Neural progenitor cell (in vitro differentiated cells): ENCODE measurements at regions not wholly inside any gene's neighbourhood (a gene's known extent, or its start where the extent isn't known, plus 50 kb on each side); places are given as distances from the start of the nearest gene placed in this dataset.

Experiments
- DNase-seq: peaks from one replicate; pipeline ENCODE4 v3.0.0-alpha.2; 2016; ENCODE audit warnings: low spot score
- H2AFZ ChIP-seq: fragments of 200-600 bp; sonication (generic); replicated peaks from 2 replicates; pipeline ENCODE4 v1.6.1; 2016; ENCODE audit warnings: antibody characterized with exemption
- H3F3A ChIP-seq: fragments of 200-600 bp; sonication (generic); 2 replicates; pipeline ENCODE4 v1.6.1; 2016; ENCODE audit warnings: antibody characterized with exemption, low read depth
- H3K27ac ChIP-seq: fragments of 200-600 bp; sonication (generic); 2 replicates; pipeline ENCODE4 v1.5.1; 2016; ENCODE audit warnings: mild to moderate bottlenecking
- H3K27me3 ChIP-seq: fragments of 200-600 bp; sonication (generic); 2 replicates; pipeline ENCODE4 v1.6.1; 2016; ENCODE audit warnings: mild to moderate bottlenecking, moderate library complexity
- H3K36me3 ChIP-seq: fragments of 200-600 bp; sonication (generic); 2 replicates; pipeline ENCODE4 v1.5.1; 2016
- H3K4me1 ChIP-seq: fragments of 200-600 bp; sonication (generic); 2 replicates; pipeline ENCODE4 v1.6.1; 2016; ENCODE audit warnings: mixed run types
- H3K4me2 ChIP-seq: fragments of 200-600 bp; sonication (generic); 2 replicates; pipeline ENCODE4 v1.6.1; 2016
- H3K4me3 ChIP-seq: fragments of 200-600 bp; sonication (generic); 2 replicates; pipeline ENCODE4 v1.5.1; 2016
- H3K79me2 ChIP-seq: fragments of 200-600 bp; sonication (generic); 2 replicates; pipeline ENCODE4 v1.6.1; 2016; ENCODE audit warnings: low read depth
- H3K9ac ChIP-seq: fragments of 200-600 bp; sonication (generic); 2 replicates; pipeline ENCODE4 v1.6.1; 2016
- H3K9me3 ChIP-seq: fragments of 200-600 bp; sonication (generic); 2 replicates; pipeline ENCODE4 v1.5.1; 2016; ENCODE audit warnings: low read depth
- H4K20me1 ChIP-seq: fragments of 200-600 bp; sonication (generic); 2 replicates; pipeline ENCODE4 v1.6.1; 2016; ENCODE audit warnings: low read depth
- H3K27ac Mint-ChIP-seq: 3 replicates; pipeline ENCODE4 v1.8.0; 2021; ENCODE audit warnings: mixed read lengths
- H3K27me3 Mint-ChIP-seq: 2 replicates; pipeline ENCODE4 v1.8.0; 2022; ENCODE audit warnings: low read depth, mild to moderate bottlenecking, inconsistent platforms, moderate library complexity, mixed read lengths; ENCODE audit not compliant: insufficient read depth
- H3K36me3 Mint-ChIP-seq: 3 replicates; pipeline ENCODE4 v1.8.0; 2021; ENCODE audit warnings: mixed read lengths
- H3K4me1 Mint-ChIP-seq: 3 replicates; pipeline ENCODE4 v1.8.0; 2021; ENCODE audit warnings: mixed read lengths
- H3K4me3 Mint-ChIP-seq: 3 replicates; pipeline ENCODE4 v1.8.0; 2021; ENCODE audit warnings: mild to moderate bottlenecking, moderate library complexity, mixed read lengths
- H3K9me3 Mint-ChIP-seq: 3 replicates; pipeline ENCODE4 v1.8.0; 2020; ENCODE audit warnings: mixed read lengths
- EZH2 ChIP-seq: fragments of 200-600 bp; sonication (generic); IDR thresholded peaks from 2 replicates; pipeline ENCODE4 v1.6.1; 2017; ENCODE audit warnings: antibody characterized with exemption, mild to moderate bottlenecking, moderate library complexity
- EZH2phosphoT487 ChIP-seq: fragments of 200-600 bp; sonication (generic); IDR thresholded peaks from 2 replicates; pipeline ENCODE4 v1.6.1; 2017; ENCODE audit warnings: antibody characterized with exemption
- TF ChIP-seq, protein P1 (sequence below): fragments of 200-600 bp; sonication (generic); IDR thresholded peaks from 2 replicates; pipeline ENCODE4 v1.5.1; 2017; ENCODE audit warnings: antibody characterized with exemption, mild to moderate bottlenecking

DNA sequence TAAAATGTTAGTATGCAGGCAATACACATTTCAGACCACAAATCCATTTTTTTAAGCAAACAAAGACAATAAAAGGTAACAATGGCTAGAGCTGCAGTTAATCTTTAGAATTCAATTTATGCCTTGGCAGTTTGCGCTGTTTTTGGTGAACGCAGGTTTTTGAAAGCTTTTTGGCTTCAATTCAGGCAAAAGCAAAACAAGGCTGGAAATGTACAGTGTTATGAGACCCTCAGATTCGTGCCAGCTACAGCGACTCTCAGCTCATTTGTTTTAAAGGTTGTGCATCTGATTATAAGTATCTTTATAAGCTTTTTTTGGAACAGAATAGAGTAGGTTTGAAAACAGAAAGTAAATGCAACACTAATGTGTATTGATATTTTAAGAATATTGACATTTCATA lies 63.6 kb upstream of the SOX1 start:
- Mint-ChIP-seq H3K27ac (no peak overlapping the region), H3K36me3 (no peaks in the 10 kb centered on the region), H3K4me1 (no peaks in the 10 kb centered on the region), H3K27me3 (peaks cover 15% of the 10 kb centered on the region), H3K4me3 (no peak overlapping the region), H3K9me3 (peaks cover 14% of the 10 kb centered on the region)
- DNase-seq: no peak
- Histone ChIP-seq H3F3A (no peaks in the 10 kb centered on the region), H3K4me3 (no peak overlapping the region), H3K4me1 (no peaks in the 10 kb centered on the region), H3K36me3 (no peaks in the 10 kb centered on the region), H3K9ac (no peak overlapping the region), H3K9me3 (no peaks in the 10 kb centered on the region), H3K27ac (no peak overlapping the region), H3K79me2 (no peaks in the 10 kb centered on the region), H3K4me2 (no peak overlapping the region), H4K20me1 (no peaks in the 10 kb centered on the region), H3K27me3 (peaks cover 73% of the 10 kb centered on the region), H2AFZ (no peak overlapping the region)
- TF ChIP-seq, protein P1, sequence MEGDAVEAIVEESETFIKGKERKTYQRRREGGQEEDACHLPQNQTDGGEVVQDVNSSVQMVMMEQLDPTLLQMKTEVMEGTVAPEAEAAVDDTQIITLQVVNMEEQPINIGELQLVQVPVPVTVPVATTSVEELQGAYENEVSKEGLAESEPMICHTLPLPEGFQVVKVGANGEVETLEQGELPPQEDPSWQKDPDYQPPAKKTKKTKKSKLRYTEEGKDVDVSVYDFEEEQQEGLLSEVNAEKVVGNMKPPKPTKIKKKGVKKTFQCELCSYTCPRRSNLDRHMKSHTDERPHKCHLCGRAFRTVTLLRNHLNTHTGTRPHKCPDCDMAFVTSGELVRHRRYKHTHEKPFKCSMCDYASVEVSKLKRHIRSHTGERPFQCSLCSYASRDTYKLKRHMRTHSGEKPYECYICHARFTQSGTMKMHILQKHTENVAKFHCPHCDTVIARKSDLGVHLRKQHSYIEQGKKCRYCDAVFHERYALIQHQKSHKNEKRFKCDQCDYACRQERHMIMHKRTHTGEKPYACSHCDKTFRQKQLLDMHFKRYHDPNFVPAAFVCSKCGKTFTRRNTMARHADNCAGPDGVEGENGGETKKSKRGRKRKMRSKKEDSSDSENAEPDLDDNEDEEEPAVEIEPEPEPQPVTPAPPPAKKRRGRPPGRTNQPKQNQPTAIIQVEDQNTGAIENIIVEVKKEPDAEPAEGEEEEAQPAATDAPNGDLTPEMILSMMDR: no peak
- no peak for TF ChIP-seq EZH2
- no peak for TF ChIP-seq EZH2phosphoT487

DNA sequence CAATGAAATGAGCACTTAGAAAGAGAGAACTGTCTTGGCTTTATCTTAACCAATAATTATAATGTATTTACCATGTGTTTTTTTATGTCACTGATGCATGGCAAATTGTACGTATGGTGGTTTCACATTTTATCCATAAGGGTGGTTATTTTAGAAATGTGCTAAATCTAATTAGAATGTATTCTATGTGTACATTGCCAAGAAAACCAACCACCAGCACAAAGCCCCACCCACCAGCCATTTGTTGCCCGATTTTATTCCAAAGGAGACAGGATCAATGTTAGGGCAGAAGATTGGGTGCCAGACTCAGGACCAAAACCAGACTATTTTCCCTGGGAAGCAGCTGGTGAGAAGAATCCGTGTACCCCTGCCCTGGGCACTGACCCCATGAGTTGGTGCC lies 63.0 kb upstream of the SOX1 start:
- peaks cover 14% of the 10 kb centered on the region for H3K9me3 Mint-ChIP-seq
- Histone ChIP-seq H3K9ac (no peak overlapping the region), H3K4me3 (no peak overlapping the region), H3K36me3 (no peaks in the 10 kb centered on the region), H3K79me2 (no peaks in the 10 kb centered on the region), H3K4me2 (no peak overlapping the region), H4K20me1 (no peaks in the 10 kb centered on the region), H3F3A (no peaks in the 10 kb centered on the region), H3K27me3 (peaks cover 68% of the 10 kb centered on the region), H3K27ac (no peak overlapping the region), H2AFZ (no peak overlapping the region), H3K4me1 (no peaks in the 10 kb centered on the region), H3K9me3 (no peaks in the 10 kb centered on the region)
- H3K27me3 Mint-ChIP-seq: peaks cover 15% of the 10 kb centered on the region
- H3K36me3 Mint-ChIP-seq: no peaks in the 10 kb centered on the region
- no peak for DNase-seq
- H3K4me1 Mint-ChIP-seq: no peaks in the 10 kb centered on the region
- TF ChIP-seq, protein P1: no peak
- TF ChIP-seq EZH2 (no peak), EZH2phosphoT487 (no peak)
- no peak overlapping the region for H3K4me3 Mint-ChIP-seq
- no peak overlapping the region for H3K27ac Mint-ChIP-seq

DNA sequence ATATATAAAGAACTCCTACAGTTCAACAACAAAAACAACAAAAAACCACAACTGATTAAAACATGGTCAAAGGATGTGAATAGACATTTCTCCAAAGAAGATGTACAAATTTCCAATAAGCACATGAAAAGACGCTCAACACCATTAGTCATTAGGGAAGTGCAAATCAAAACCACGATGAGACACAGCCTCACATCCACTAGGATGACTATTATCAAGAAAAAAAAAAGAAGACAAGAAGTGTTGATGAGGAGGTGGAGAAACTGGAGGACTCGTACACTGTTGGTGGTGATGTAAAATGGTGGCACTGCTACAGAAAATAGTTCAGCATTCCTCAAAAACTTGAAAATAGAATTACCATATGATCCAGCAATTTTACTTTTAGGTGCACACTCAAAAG lies 61.0 kb upstream of the SOX1 start:
- Histone ChIP-seq H3K4me2 (no peak overlapping the region), H3K79me2 (no peaks in the 10 kb centered on the region), H2AFZ (no peak overlapping the region), H3K4me3 (no peak overlapping the region), H3K9ac (no peak overlapping the region), H3K27ac (no peak overlapping the region), H3K27me3 (peaks cover 48% of the 10 kb centered on the region), H3K9me3 (no peaks in the 10 kb centered on the region), H4K20me1 (no peaks in the 10 kb centered on the region), H3F3A (no peaks in the 10 kb centered on the region), H3K4me1 (no peaks in the 10 kb centered on the region), H3K36me3 (no peaks in the 10 kb centered on the region)
- no peaks in the 10 kb centered on the region for H3K36me3 Mint-ChIP-seq
- DNase-seq: no peak
- H3K4me1 Mint-ChIP-seq: no peaks in the 10 kb centered on the region
- TF ChIP-seq EZH2phosphoT487 (no peak), EZH2 (no peak)
- TF ChIP-seq, protein P1: no peak
- no peak overlapping the region for H3K4me3 Mint-ChIP-seq
- H3K27me3 Mint-ChIP-seq: peaks cover 15% of the 10 kb centered on the region
- H3K27ac Mint-ChIP-seq: no peak overlapping the region
- peaks cover 14% of the 10 kb centered on the region for H3K9me3 Mint-ChIP-seq
